Thyroid gland (tissue), 4 donors: ENCODE measurements at regions not wholly inside any gene's neighbourhood (a gene's known extent, or its start where the extent isn't known, plus 50 kb on each side); places are given as distances from the start of the nearest gene placed in this dataset.

Source experiments
- DNase-seq, 2 donors: peaks; one replicate each; pipeline ENCODE4 v3.0.0-alpha.2; 2019
- H3K27ac ChIP-seq, 3 donors: fragments of 200-600 bp; sonication (generic); 1 replicate in 2 of 3; 2 replicates in 1 of 3; pipeline ENCODE4 v1.5.1; 2016 to 2019; ENCODE audit warnings: mild to moderate bottlenecking in 1 of 3, moderate library complexity in 1 of 3
- H3K27me3 ChIP-seq: fragments of 200-600 bp; sonication (generic); one replicate; pipeline ENCODE4 v1.5.1; 2019
- H3K36me3 ChIP-seq, 2 donors: fragments of 200-600 bp; sonication (generic); one replicate each; pipeline ENCODE4 v1.5.1; 2016 to 2019
- H3K4me1 ChIP-seq, 2 donors: fragments of 200-600 bp; sonication (generic); one replicate each; pipeline ENCODE4 v1.5.1; 2017 to 2019
- H3K4me3 ChIP-seq, 3 donors: fragments of 200-600 bp; sonication (generic); replicated peaks in 1 of 3; 1 replicate in 2 of 3; 2 replicates in 1 of 3; pipeline ENCODE4 v1.5.1; 2016; ENCODE audit warnings: mild to moderate bottlenecking in 1 of 3
- H3K9me3 ChIP-seq: fragments of 200-600 bp; sonication (generic); one replicate; pipeline ENCODE4 v1.5.1; 2017
- CTCF ChIP-seq, 6 experiments: fragments of 200-600 bp in 3 of 6; fragments of 450-650 bp in 3 of 6; sonication (generic) in 3 of 6; IDR thresholded peaks; one replicate each; pipeline ENCODE4 v1.5.1; 2016 to 2019; ENCODE audit warnings: antibody characterized with exemption in 6 of 6, mild to moderate bottlenecking in 2 of 6, inconsistent platforms in 1 of 6, moderate library complexity in 1 of 6
- POLR2A ChIP-seq, 2 donors: fragments of 450-650 bp; IDR thresholded peaks; one replicate each; pipeline ENCODE4 v1.6.1; 2017; ENCODE audit warnings: antibody characterized with exemption in 2 of 2, mild to moderate bottlenecking in 2 of 2, moderate library complexity in 1 of 2
- WGBS, 2 donors: methylation state at CpG; one replicate each; pipeline ENCODE4 v1.1.5; 2017; 5-methylcytosine and 5-hydroxymethylcytosine counted together
- intact Hi-C: fragments of 100-400 bp; cut with DNase I; formaldehyde crosslinking; loops from one replicate; pipeline ENCODE4 v1.15.1; 2023

- no peak for DNase-seq
- H3K27me3 ChIP-seq, result no peaks in the 10 kb centered on the region
- 71 to 91% methylated on average over 10 of the region's 10 CpGs for WGBS, 2 donors
- intact Hi-C loops, result loop anchor here (5.0 to 10.0 kb wide), 3 partner anchors 62 to 1032 kb away; no protein-coding TSS in a partner anchor
- peaks cover 5 to 22% of the 10 kb centered on the region in 2 donors for H3K4me1 ChIP-seq
- TF ChIP-seq POLR2A (IDR thresholded peaks at IDR 0.05), result no peak
- no peak for TF ChIP-seq CTCF (IDR thresholded peaks at IDR 0.05)
- H3K27ac ChIP-seq, result no peak overlapping the region
- H3K9me3 ChIP-seq, result no peaks in the 10 kb centered on the region
- H3K4me3 ChIP-seq, result no peak overlapping the region
- no peaks in the 10 kb centered on the region for H3K36me3 ChIP-seq
Observed at GRCh38 chr2:217714287-217714751, 288.5 kb downstream of the TNS1 start.

DNA sequence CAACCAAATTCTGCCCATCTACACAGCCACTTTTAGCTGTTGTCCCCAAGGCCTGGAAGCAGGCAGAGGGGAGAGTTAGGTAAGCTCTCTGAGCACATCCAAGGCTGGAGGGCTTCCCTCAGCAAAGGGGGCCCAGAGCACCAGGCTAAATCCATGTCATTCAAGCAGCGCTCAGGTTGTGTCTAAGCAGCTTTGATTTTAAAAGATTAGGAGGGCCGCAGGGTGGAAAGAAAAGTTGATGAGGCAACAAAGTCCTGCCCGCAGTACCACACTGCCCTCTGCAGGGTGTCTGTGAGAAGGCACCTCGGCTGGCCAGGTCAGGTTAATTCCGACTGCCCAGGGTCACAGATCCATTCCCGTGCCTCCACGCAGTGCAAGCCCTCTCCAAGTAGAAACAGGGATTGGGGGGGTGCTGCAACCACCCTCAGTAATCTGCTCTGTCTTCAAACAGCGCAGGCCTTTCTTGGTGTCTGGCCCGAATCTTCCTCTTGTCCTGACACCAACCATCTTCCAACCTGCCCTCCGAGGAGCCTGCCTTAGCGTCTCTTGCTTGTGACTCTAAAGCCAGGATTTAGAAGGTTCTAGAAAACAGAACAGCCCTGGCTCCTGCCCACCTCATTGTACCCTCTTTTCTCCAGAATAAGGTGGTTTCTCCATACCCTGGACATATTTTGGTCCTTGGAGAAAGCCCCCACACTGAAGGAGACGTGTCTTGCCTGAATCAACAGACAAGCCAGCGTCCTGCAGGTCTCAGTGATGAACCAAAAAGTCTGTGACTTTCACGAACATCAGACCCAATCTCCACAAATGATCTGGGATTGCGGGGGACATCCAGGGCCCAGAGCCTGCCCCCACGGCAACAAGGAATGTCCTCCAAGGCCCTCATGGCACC, 289.2 kb downstream of the TNS1 start:
- DNase-seq, result peak; percentile 83
- intact Hi-C loops, result loop anchor here (5.0 to 10.0 kb wide), 3 partner anchors 61 to 1031 kb away; no protein-coding TSS in a partner anchor
- WGBS, 2 donors, result 47 to 48% methylated on average over 15 to 16 of the region's 16 CpGs
- Histone ChIP-seq H3K9me3 (no peaks in the 10 kb centered on the region), H3K27me3 (no peaks in the 10 kb centered on the region), H3K4me1 (peaks cover 5 to 22% of the 10 kb centered on the region in 2 donors), H3K4me3 (no peak overlapping the region), H3K27ac (peak overlapping the region in 1 of 3 donors; percentile 39), H3K36me3 (no peaks in the 10 kb centered on the region)
- TF ChIP-seq CTCF (IDR thresholded peaks at IDR 0.05) (peak; percentile 93 to 99 (median 97)), POLR2A (IDR thresholded peaks at IDR 0.05) (no peak)

- no peaks in the 10 kb centered on the region for H3K27me3 ChIP-seq
- H3K4me1 ChIP-seq, result peaks cover 5 to 22% of the 10 kb centered on the region in 2 donors
- DNase-seq, result no peak
- H3K9me3 ChIP-seq, result no peaks in the 10 kb centered on the region
- WGBS, 2 donors, result 100% methylated on average over 7 of the region's 7 CpGs
- H3K27ac ChIP-seq, result no peak overlapping the region
- TF ChIP-seq CTCF (IDR thresholded peaks at IDR 0.05) (no peak), POLR2A (IDR thresholded peaks at IDR 0.05) (no peak)
- intact Hi-C loops, result loop anchor here (5.0 to 10.0 kb wide), 3 partner anchors 60 to 1030 kb away; no protein-coding TSS in a partner anchor
- no peak overlapping the region for H3K4me3 ChIP-seq
- no peaks in the 10 kb centered on the region for H3K36me3 ChIP-seq
Observed at GRCh38 chr2:217712431-217712830, 290.4 kb downstream of the TNS1 start.

GRCh38 chr2:217711188-217711587, 291.6 kb downstream of the TNS1 start:
- Histone ChIP-seq H3K4me3 (no peak overlapping the region), H3K27me3 (no peaks in the 10 kb centered on the region), H3K9me3 (no peaks in the 10 kb centered on the region), H3K27ac (no peak overlapping the region), H3K4me1 (peaks cover 13 to 30% of the 10 kb centered on the region in 2 donors), H3K36me3 (no peaks in the 10 kb centered on the region)
- WGBS, 2 donors, result 90 to 93% methylated on average over 1 to 4 of the region's 4 CpGs
- intact Hi-C loops, result loop anchor here (5.0 to 10.0 kb wide), 3 partner anchors 59 to 1029 kb away; no protein-coding TSS in a partner anchor
- TF ChIP-seq POLR2A (IDR thresholded peaks at IDR 0.05) (no peak), CTCF (IDR thresholded peaks at IDR 0.05) (no peak)
- DNase-seq, result no peak
